ENCODE measurements at regions not wholly inside any gene's neighbourhood (a gene's known extent, or its start where the extent isn't known, plus 50 kb on each side); places are given as distances from the start of the nearest gene placed in this dataset.
"Not testable (repeated sequence)": the region's sequence is repeated elsewhere in the genome, so short reads cannot be mapped to it uniquely, and the experiment has no call there.

GRCh38 chr9:42656789-42657188 lies 473.3 kb downstream of the SPATA31A6 start:
- not testable (repeated sequence) for H3K4me3 Mint-ChIP-seq; H3F3A ChIP-seq (replicated peaks; ENCODE audit: low read depth); H4K20me1 ChIP-seq (replicated peaks; ENCODE audit: insufficient read depth); H3K4me3 ChIP-seq; DNase-seq (ENCODE audit: low spot score); H3K27ac Mint-ChIP-seq; H3K27me3 Mint-ChIP-seq (ENCODE audit: insufficient read depth, low read depth, poor library complexity); H3K9me3 Mint-ChIP-seq; H2AFZ ChIP-seq; H3K4me1 ChIP-seq (ENCODE audit: insufficient read depth); H3K27me3 ChIP-seq (ENCODE audit: insufficient read depth); ATAC-seq; H3K27ac ChIP-seq (ENCODE audit: low read depth); H3K4me1 Mint-ChIP-seq; H3K4me2 ChIP-seq; H3K36me3 Mint-ChIP-seq (ENCODE audit: low read depth); H3K79me2 ChIP-seq (replicated peaks; ENCODE audit: insufficient read depth); H3K36me3 ChIP-seq (ENCODE audit: insufficient read depth); H3K9me2 ChIP-seq (ENCODE audit: insufficient read depth)

- not testable (repeated sequence) for H3K9me3 Mint-ChIP-seq; H3K27me3 Mint-ChIP-seq (ENCODE audit: insufficient read depth, low read depth, poor library complexity); H2AFZ ChIP-seq; H3K27ac ChIP-seq (ENCODE audit: low read depth); H3K9me2 ChIP-seq (ENCODE audit: insufficient read depth); H3K36me3 ChIP-seq (ENCODE audit: insufficient read depth); H3K36me3 Mint-ChIP-seq (ENCODE audit: low read depth); H3K27ac Mint-ChIP-seq; H3K4me1 Mint-ChIP-seq; ATAC-seq; H3K27me3 ChIP-seq (ENCODE audit: insufficient read depth); H3K4me2 ChIP-seq; H3K4me3 Mint-ChIP-seq; H3K79me2 ChIP-seq (replicated peaks; ENCODE audit: insufficient read depth); DNase-seq (ENCODE audit: low spot score); H3K4me3 ChIP-seq; H3F3A ChIP-seq (replicated peaks; ENCODE audit: low read depth); H3K4me1 ChIP-seq (ENCODE audit: insufficient read depth); H4K20me1 ChIP-seq (replicated peaks; ENCODE audit: insufficient read depth)
These were observed 474.0 kb downstream of the SPATA31A6 start for GRCh38 chr9:42657496-42657895.

- not testable (repeated sequence) for H3K36me3 Mint-ChIP-seq (ENCODE audit: low read depth); H3K27me3 ChIP-seq (ENCODE audit: insufficient read depth); H3K4me1 ChIP-seq (ENCODE audit: insufficient read depth); H3K79me2 ChIP-seq (replicated peaks; ENCODE audit: insufficient read depth); H3K27ac ChIP-seq (ENCODE audit: low read depth); H2AFZ ChIP-seq; H3K9me2 ChIP-seq (ENCODE audit: insufficient read depth); H3K27ac Mint-ChIP-seq; H3K4me1 Mint-ChIP-seq; H3K4me3 Mint-ChIP-seq; H3K27me3 Mint-ChIP-seq (ENCODE audit: insufficient read depth, low read depth, poor library complexity); ATAC-seq; H3K4me2 ChIP-seq; H4K20me1 ChIP-seq (replicated peaks; ENCODE audit: insufficient read depth); H3K4me3 ChIP-seq; H3F3A ChIP-seq (replicated peaks; ENCODE audit: low read depth); H3K9me3 Mint-ChIP-seq; H3K36me3 ChIP-seq (ENCODE audit: insufficient read depth); DNase-seq (ENCODE audit: low spot score)
These were observed 513.7 kb downstream of the SPATA31A6 start for GRCh38 chr9:42697146-42697545.

- not testable (repeated sequence) for DNase-seq (ENCODE audit: low spot score); H3K27ac Mint-ChIP-seq; H3K4me3 Mint-ChIP-seq; H3K27me3 Mint-ChIP-seq (ENCODE audit: insufficient read depth, low read depth, poor library complexity); H3K79me2 ChIP-seq (replicated peaks; ENCODE audit: insufficient read depth); H3K36me3 Mint-ChIP-seq (ENCODE audit: low read depth); H3K4me2 ChIP-seq; H3K27ac ChIP-seq (ENCODE audit: low read depth); ATAC-seq; H2AFZ ChIP-seq; H3K9me2 ChIP-seq (ENCODE audit: insufficient read depth); H3K4me1 Mint-ChIP-seq; H3K36me3 ChIP-seq (ENCODE audit: insufficient read depth); H3K27me3 ChIP-seq (ENCODE audit: insufficient read depth); H3K9me3 Mint-ChIP-seq; H4K20me1 ChIP-seq (replicated peaks; ENCODE audit: insufficient read depth); H3F3A ChIP-seq (replicated peaks; ENCODE audit: low read depth); H3K4me3 ChIP-seq; H3K4me1 ChIP-seq (ENCODE audit: insufficient read depth)
These were observed 519.4 kb downstream of the SPATA31A6 start for GRCh38 chr9:42702890-42703289.

- H3K4me1 ChIP-seq (ENCODE audit: insufficient read depth); H3K79me2 ChIP-seq (replicated peaks; ENCODE audit: insufficient read depth); H3K9me2 ChIP-seq (ENCODE audit: insufficient read depth); H3K4me1 Mint-ChIP-seq; H3K27ac ChIP-seq (ENCODE audit: low read depth); H3F3A ChIP-seq (replicated peaks; ENCODE audit: low read depth); H3K27me3 ChIP-seq (ENCODE audit: insufficient read depth); DNase-seq (ENCODE audit: low spot score); H3K4me3 Mint-ChIP-seq; H3K36me3 Mint-ChIP-seq (ENCODE audit: low read depth); H3K4me3 ChIP-seq; ATAC-seq; H3K9me3 Mint-ChIP-seq; H3K27me3 Mint-ChIP-seq (ENCODE audit: insufficient read depth, low read depth, poor library complexity); H3K4me2 ChIP-seq; H2AFZ ChIP-seq; H3K36me3 ChIP-seq (ENCODE audit: insufficient read depth); H4K20me1 ChIP-seq (replicated peaks; ENCODE audit: insufficient read depth); H3K27ac Mint-ChIP-seq: not testable (repeated sequence)
These were observed 541.7 kb downstream of the SPATA31A6 start for GRCh38 chr9:42724841-42725835.
